Astrocyte (in vitro differentiated cells and primary cell): ENCODE measurements at regions not wholly inside any gene's neighbourhood (a gene's known extent, or its start where the extent isn't known, plus 50 kb on each side); places are given as distances from the start of the nearest gene placed in this dataset.

Experiments
- EZH2 ChIP-seq: IDR thresholded peaks from 2 replicates; pipeline ENCODE4 v1.6.1; 2012; ENCODE audit warnings: mild to moderate bottlenecking, low read length, inconsistent platforms; ENCODE audit not compliant: insufficient read depth
- TF ChIP-seq, protein P1 (sequence below): IDR thresholded peaks from 2 replicates; pipeline ENCODE4 v1.5.1; 2011; ENCODE audit warnings: low read depth, mild to moderate bottlenecking, inconsistent platforms, low read length, moderate library complexity; ENCODE audit not compliant: insufficient read depth

DNA sequence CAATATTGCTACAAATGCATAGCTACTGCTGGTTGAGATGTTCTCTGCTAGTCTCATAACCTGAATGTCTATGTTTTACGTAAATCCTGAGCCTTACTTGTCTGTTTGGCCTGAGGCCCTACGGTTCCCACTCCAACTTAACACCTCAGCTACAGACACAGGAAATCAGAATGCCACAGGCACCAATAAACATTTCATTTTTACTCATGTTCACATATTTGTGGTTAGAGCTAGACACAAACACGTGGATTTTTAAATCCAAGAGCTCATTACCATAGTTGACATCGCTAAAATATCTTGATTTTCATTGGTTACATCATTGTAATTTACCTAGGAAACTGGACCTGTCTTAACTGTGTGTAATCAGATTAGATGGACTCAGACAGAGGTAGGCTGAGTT, 263.8 kb upstream of the CDH19 start:
- TF ChIP-seq, protein P1, sequence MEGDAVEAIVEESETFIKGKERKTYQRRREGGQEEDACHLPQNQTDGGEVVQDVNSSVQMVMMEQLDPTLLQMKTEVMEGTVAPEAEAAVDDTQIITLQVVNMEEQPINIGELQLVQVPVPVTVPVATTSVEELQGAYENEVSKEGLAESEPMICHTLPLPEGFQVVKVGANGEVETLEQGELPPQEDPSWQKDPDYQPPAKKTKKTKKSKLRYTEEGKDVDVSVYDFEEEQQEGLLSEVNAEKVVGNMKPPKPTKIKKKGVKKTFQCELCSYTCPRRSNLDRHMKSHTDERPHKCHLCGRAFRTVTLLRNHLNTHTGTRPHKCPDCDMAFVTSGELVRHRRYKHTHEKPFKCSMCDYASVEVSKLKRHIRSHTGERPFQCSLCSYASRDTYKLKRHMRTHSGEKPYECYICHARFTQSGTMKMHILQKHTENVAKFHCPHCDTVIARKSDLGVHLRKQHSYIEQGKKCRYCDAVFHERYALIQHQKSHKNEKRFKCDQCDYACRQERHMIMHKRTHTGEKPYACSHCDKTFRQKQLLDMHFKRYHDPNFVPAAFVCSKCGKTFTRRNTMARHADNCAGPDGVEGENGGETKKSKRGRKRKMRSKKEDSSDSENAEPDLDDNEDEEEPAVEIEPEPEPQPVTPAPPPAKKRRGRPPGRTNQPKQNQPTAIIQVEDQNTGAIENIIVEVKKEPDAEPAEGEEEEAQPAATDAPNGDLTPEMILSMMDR = no peak
- no peak for TF ChIP-seq EZH2
